ENCODE measurements at regions not wholly inside any gene's neighbourhood (a gene's known extent, or its start where the extent isn't known, plus 50 kb on each side); places are given as distances from the start of the nearest gene placed in this dataset.
"Not testable (repeated sequence)": the region's sequence is repeated elsewhere in the genome, so short reads cannot be mapped to it uniquely, and the experiment has no call there.

DNA sequence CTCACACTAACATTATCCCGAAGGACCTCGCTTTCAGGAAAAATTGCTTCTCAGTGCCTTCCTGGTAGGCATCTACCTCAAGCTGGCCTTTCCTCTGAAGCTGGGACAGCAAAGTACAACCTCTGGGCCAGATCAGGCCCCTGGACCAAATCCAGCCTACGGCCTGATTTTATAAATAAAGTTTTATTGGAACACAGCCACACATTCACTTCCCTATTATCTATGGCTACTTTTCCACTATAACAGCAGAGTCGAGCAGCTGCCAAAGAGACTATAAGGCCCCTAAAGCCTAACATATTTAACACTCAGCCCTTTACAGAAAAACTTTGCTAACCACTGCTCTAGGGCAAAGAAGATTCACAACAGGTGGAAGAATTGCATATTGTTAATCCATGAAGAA is 554.3 kb downstream of the NTRK3 start (continued):
- TF ChIP-seq, protein P1, sequence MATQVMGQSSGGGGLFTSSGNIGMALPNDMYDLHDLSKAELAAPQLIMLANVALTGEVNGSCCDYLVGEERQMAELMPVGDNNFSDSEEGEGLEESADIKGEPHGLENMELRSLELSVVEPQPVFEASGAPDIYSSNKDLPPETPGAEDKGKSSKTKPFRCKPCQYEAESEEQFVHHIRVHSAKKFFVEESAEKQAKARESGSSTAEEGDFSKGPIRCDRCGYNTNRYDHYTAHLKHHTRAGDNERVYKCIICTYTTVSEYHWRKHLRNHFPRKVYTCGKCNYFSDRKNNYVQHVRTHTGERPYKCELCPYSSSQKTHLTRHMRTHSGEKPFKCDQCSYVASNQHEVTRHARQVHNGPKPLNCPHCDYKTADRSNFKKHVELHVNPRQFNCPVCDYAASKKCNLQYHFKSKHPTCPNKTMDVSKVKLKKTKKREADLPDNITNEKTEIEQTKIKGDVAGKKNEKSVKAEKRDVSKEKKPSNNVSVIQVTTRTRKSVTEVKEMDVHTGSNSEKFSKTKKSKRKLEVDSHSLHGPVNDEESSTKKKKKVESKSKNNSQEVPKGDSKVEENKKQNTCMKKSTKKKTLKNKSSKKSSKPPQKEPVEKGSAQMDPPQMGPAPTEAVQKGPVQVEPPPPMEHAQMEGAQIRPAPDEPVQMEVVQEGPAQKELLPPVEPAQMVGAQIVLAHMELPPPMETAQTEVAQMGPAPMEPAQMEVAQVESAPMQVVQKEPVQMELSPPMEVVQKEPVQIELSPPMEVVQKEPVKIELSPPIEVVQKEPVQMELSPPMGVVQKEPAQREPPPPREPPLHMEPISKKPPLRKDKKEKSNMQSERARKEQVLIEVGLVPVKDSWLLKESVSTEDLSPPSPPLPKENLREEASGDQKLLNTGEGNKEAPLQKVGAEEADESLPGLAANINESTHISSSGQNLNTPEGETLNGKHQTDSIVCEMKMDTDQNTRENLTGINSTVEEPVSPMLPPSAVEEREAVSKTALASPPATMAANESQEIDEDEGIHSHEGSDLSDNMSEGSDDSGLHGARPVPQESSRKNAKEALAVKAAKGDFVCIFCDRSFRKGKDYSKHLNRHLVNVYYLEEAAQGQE (IDR thresholded peaks at IDR 0.05; ENCODE audit: unreplicated experiment), result no peak
- TF ChIP-seq NANOG (IDR thresholded peaks at IDR 0.05; ENCODE audit: borderline replicate concordance), result no peak
- TF ChIP-seq EZH2 (IDR thresholded peaks at IDR 0.05; ENCODE audit: low read depth, unreplicated experiment), result no peak

DNA sequence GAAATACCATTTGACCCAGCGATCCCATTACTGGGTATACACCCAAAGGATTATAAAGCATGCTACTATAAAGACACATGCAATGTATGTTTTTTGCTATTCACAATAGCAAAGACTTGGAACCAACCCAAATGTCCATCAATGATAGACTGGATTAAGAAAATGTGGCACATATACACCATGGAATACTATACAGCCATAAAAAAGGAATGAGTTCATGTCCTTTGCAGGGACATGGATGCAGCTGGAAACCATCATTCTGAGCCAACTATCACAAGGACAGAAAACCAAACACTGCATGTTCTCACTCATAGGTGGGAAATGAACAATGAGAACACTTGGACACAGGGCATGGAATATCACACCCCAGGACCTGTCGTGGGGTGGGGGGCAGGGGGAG is 558.1 kb downstream of the NTRK3 start:
- not testable (repeated sequence) for H3K27me3 Mint-ChIP-seq (ENCODE audit: insufficient read depth, low read depth, poor library complexity); ATAC-seq; H4K20me1 ChIP-seq (replicated peaks; ENCODE audit: insufficient read depth); H3K36me3 ChIP-seq (ENCODE audit: insufficient read depth); DNase-seq (ENCODE audit: low spot score); H3F3A ChIP-seq (replicated peaks; ENCODE audit: low read depth); H3K9me2 ChIP-seq (ENCODE audit: insufficient read depth); H3K4me2 ChIP-seq; H3K27me3 ChIP-seq (ENCODE audit: insufficient read depth); H3K4me1 ChIP-seq (ENCODE audit: insufficient read depth); H3K36me3 Mint-ChIP-seq (ENCODE audit: low read depth); H3K27ac ChIP-seq (ENCODE audit: low read depth); H3K4me3 Mint-ChIP-seq; H3K4me1 Mint-ChIP-seq; H2AFZ ChIP-seq; H3K4me3 ChIP-seq; H3K79me2 ChIP-seq (replicated peaks; ENCODE audit: insufficient read depth); H3K27ac Mint-ChIP-seq
- peaks cover 24% of the 10 kb centered on the region for H3K9me3 Mint-ChIP-seq

DNA sequence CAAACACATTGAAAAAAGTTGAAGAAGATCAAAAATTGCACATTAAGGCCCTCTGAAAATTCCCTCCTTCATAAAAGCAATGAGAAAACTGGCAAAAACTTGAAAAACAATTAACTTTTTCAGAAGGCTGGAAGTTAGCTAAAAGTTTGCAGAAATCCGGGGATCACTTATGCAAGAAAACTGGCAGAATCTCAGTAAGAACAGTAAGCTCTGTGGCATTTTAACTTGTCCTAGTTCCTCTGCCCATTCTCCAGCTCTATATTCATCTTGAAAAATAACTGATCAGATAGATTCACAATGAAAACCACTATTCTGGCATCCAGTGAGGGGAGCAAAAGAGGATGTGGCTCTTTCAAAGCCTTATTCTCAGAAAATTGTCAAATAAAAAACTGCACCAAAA is 566.8 kb downstream of the NTRK3 start:
- no peak for ATAC-seq
- H3K36me3 Mint-ChIP-seq (ENCODE audit: low read depth), result 0 out of 3 replicates have a peak, but pooled peaks cover 3% of the 10 kb centered on the region
- H3K27me3 Mint-ChIP-seq (ENCODE audit: insufficient read depth, low read depth, poor library complexity), result no peaks in the 10 kb centered on the region
- no peaks in the 10 kb centered on the region for H3K27me3 ChIP-seq (ENCODE audit: insufficient read depth)
- H3K9me2 ChIP-seq (ENCODE audit: insufficient read depth), result peaks cover 8% of the 10 kb centered on the region
- H3K4me2 ChIP-seq, result no peak overlapping the region
- H3K4me1 Mint-ChIP-seq, result no peaks in the 10 kb centered on the region
- H3K27ac Mint-ChIP-seq, result no peak overlapping the region
- no peak overlapping the region for H2AFZ ChIP-seq
- peaks cover 22% of the 10 kb centered on the region for H3K9me3 Mint-ChIP-seq
- H3K36me3 ChIP-seq (ENCODE audit: insufficient read depth), result peaks cover 8% of the 10 kb centered on the region; the same call in 1 of the 2 replicates
- H3K27ac ChIP-seq (ENCODE audit: low read depth), result no peak overlapping the region
- H3K79me2 ChIP-seq (replicated peaks; ENCODE audit: insufficient read depth), result no peaks in the 10 kb centered on the region
- H3K4me1 ChIP-seq (ENCODE audit: insufficient read depth), result no peaks in the 10 kb centered on the region
- H3F3A ChIP-seq (replicated peaks; ENCODE audit: low read depth), result no peaks in the 10 kb centered on the region
- DNase-seq (ENCODE audit: low spot score), result no peak
- no peak overlapping the region for H3K4me3 ChIP-seq
- H4K20me1 ChIP-seq (replicated peaks; ENCODE audit: insufficient read depth), result no peaks in the 10 kb centered on the region
- H3K4me3 Mint-ChIP-seq, result no peak overlapping the region
- TF ChIP-seq ZNF114 (CRISPR knock-in tag; IDR thresholded peaks at IDR 0.05) (no peak), STAT1 (IDR thresholded peaks at IDR 0.05; ENCODE audit: unreplicated experiment) (no peak)
- TF ChIP-seq, protein P2, sequence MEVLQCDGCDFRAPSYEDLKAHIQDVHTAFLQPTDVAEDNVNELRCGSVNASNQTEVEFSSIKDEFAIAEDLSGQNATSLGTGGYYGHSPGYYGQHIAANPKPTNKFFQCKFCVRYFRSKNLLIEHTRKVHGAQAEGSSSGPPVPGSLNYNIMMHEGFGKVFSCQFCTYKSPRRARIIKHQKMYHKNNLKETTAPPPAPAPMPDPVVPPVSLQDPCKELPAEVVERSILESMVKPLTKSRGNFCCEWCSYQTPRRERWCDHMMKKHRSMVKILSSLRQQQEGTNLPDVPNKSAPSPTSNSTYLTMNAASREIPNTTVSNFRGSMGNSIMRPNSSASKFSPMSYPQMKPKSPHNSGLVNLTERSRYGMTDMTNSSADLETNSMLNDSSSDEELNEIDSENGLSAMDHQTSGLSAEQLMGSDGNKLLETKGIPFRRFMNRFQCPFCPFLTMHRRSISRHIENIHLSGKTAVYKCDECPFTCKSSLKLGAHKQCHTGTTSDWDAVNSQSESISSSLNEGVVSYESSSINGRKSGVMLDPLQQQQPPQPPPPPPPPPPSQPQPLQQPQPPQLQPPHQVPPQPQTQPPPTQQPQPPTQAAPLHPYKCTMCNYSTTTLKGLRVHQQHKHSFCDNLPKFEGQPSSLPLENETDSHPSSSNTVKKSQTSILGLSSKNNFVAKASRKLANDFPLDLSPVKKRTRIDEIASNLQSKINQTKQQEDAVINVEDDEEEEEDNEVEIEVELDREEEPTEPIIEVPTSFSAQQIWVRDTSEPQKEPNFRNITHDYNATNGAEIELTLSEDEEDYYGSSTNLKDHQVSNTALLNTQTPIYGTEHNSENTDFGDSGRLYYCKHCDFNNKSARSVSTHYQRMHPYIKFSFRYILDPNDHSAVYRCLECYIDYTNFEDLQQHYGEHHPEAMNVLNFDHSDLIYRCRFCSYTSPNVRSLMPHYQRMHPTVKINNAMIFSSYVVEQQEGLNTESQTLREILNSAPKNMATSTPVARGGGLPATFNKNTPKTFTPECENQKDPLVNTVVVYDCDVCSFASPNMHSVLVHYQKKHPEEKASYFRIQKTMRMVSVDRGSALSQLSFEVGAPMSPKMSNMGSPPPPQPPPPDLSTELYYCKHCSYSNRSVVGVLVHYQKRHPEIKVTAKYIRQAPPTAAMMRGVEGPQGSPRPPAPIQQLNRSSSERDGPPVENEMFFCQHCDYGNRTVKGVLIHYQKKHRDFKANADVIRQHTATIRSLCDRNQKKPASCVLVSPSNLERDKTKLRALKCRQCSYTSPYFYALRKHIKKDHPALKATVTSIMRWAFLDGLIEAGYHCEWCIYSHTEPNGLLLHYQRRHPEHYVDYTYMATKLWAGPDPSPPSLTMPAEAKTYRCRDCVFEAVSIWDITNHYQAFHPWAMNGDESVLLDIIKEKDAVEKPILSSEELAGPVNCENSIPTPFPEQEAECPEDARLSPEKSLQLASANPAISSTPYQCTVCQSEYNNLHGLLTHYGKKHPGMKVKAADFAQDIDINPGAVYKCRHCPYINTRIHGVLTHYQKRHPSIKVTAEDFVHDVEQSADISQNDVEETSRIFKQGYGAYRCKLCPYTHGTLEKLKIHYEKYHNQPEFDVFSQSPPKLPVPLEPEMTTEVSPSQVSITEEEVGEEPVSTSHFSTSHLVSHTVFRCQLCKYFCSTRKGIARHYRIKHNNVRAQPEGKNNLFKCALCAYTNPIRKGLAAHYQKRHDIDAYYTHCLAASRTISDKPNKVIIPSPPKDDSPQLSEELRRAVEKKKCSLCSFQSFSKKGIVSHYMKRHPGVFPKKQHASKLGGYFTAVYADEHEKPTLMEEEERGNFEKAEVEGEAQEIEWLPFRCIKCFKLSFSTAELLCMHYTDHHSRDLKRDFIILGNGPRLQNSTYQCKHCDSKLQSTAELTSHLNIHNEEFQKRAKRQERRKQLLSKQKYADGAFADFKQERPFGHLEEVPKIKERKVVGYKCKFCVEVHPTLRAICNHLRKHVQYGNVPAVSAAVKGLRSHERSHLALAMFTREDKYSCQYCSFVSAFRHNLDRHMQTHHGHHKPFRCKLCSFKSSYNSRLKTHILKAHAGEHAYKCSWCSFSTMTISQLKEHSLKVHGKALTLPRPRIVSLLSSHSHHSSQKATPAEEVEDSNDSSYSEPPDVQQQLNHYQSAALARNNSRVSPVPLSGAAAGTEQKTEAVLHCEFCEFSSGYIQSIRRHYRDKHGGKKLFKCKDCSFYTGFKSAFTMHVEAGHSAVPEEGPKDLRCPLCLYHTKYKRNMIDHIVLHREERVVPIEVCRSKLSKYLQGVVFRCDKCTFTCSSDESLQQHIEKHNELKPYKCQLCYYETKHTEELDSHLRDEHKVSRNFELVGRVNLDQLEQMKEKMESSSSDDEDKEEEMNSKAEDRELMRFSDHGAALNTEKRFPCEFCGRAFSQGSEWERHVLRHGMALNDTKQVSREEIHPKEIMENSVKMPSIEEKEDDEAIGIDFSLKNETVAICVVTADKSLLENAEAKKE (CRISPR knock-in tag; IDR thresholded peaks at IDR 0.05), result no peak
- TF ChIP-seq, protein P3, sequence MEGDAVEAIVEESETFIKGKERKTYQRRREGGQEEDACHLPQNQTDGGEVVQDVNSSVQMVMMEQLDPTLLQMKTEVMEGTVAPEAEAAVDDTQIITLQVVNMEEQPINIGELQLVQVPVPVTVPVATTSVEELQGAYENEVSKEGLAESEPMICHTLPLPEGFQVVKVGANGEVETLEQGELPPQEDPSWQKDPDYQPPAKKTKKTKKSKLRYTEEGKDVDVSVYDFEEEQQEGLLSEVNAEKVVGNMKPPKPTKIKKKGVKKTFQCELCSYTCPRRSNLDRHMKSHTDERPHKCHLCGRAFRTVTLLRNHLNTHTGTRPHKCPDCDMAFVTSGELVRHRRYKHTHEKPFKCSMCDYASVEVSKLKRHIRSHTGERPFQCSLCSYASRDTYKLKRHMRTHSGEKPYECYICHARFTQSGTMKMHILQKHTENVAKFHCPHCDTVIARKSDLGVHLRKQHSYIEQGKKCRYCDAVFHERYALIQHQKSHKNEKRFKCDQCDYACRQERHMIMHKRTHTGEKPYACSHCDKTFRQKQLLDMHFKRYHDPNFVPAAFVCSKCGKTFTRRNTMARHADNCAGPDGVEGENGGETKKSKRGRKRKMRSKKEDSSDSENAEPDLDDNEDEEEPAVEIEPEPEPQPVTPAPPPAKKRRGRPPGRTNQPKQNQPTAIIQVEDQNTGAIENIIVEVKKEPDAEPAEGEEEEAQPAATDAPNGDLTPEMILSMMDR (conservative IDR thresholded peaks at IDR 0.05; ENCODE audit: low read depth in 2 of 2), result no peak
- TF ChIP-seq, protein P4, sequence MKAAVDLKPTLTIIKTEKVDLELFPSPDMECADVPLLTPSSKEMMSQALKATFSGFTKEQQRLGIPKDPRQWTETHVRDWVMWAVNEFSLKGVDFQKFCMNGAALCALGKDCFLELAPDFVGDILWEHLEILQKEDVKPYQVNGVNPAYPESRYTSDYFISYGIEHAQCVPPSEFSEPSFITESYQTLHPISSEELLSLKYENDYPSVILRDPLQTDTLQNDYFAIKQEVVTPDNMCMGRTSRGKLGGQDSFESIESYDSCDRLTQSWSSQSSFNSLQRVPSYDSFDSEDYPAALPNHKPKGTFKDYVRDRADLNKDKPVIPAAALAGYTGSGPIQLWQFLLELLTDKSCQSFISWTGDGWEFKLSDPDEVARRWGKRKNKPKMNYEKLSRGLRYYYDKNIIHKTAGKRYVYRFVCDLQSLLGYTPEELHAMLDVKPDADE (IDR thresholded peaks at IDR 0.05), result no peak
